NOMO-1 (cell line): ENCODE measurements at regions not wholly inside any gene's neighbourhood (a gene's known extent, or its start where the extent isn't known, plus 50 kb on each side); places are given as distances from the start of the nearest gene placed in this dataset.

Experiments used
- DNase-seq, 2 experiments: peaks; one replicate each; lab custom pipeline; 2025; ENCODE audit not compliant: unreplicated experiment in 2 of 2; lab: John Stamatoyannopoulos, UW

DNA sequence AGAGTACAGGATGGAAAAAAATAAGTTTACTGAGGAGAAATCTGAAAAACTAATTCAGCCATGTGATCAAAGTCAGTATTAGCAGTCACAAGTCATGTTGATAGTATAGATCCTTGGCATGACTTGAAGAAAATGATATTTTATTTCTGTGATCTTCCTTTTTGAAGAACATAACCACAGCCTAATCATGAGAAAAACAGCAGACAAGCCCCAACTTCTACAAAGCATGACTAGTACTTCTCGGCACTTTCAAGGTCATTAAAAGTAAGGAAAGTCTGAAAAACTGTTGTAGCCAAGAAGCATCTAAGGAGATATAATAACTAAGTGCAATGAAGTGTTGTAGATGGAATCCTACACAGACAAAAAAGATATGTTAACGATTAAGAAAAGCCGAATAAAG, 264.1 kb upstream of the FOXG1 start:
- no peak for DNase-seq

DNA sequence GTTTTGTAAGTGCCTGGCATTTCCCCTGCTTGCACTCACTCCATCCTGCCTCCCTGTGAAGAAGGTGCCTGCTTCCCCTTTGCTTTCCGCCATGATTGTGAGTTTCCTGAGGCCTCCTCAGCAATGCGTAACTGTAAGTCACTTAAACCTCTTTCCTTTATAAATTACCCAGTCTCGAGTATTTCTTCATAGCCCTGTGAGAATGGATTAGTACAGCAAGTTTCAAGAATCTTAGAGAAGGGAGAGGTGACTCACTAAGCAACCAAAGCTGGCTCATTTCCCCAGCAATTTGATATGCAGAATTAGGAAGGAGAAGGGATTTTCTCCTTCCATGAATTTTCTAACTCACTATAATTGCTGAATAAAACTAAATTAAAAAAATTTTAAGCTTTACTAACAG, 251.0 kb upstream of the FOXG1 start:
- DNase-seq = no peak

GRCh38 chr14:28536889-28537288, 229.7 kb upstream of the FOXG1 start:
- no peak for DNase-seq

GRCh38 chr14:28542040-28542439, 224.5 kb upstream of the FOXG1 start:
- DNase-seq = no peak

- DNase-seq = no peak
Measured at GRCh38 chr14:28565345-28565744, 201.2 kb upstream of the FOXG1 start.

DNA sequence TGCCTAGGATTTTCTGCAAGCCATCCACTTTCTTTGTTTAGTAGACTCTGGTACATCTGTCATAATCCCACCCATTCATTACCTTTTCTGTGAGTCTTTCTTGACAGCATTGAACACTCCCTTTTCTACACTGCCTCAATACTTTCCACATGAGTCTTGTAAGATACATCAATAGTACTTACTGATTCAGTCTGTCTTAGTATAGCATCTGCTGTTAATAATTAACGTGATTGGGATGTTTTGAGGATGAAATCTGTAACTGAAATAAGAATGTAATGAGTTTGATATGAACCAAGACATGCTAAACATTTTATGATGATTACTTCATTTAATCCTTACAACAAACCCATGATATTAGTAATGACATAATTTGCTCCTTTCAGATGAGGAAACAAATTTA, 196.2 kb upstream of the FOXG1 start:
- DNase-seq = no peak

DNA sequence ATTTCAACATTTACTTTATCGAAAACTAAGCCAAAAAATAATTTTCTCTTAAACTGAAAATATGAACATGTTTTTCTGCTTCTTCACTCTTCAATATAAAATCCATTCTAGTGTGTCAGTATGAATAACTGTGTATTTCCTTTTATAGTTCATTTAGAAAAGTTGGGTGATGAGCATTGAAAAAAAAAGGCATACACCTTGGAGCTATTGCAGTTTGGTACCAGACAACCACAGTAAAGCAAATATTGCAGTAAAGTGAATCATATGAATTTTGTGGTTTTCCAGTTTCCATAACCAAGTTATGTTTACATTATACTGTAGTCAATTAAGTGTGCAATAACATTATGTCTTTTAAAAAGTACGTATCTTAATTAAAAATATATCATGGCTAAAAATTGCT, 195.0 kb upstream of the FOXG1 start:
- DNase-seq = no peak

GRCh38 chr14:28576523-28576922, 190.1 kb upstream of the FOXG1 start:
- no peak for DNase-seq

- no peak for DNase-seq
Measured at GRCh38 chr14:28577187-28577586, 189.4 kb upstream of the FOXG1 start.

DNA sequence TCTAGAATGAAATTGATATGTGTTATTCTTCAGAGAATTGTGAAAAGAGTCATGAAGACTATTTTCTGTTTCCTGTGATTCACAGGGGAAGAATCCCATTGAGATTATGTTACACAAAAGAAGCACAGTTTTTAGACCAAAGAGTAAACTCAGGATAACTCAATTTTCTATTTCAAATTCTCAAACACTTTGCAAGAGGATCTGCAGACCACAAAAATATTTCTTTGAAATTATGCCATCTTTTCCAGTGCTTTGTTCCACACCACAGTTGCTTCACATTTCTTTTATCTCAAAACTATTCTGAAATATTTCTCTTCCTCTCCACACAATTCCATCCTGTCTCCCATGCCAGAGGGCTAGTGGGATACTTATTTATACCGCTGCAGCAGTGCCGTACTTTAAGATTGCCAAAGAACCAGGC, 188.9 kb upstream of the FOXG1 start:
- DNase-seq = no peak

DNA sequence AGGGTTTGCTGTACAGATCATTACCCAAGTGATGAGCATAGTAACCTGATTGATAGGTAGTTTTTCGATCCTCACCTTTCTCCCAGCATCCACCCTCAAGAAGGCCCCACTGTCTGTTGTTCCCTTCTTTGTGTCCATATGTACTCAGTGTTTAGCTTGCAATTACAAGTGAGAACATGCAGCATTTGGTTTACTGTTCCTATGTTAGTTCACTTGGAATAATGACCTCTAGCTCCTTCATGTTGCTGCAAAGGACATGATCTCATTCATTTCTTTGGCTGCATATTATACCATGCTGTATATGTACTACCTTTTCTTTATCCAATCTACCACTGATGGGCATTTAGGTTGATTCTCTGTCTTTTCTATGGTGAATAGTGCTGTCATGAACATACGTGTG, 181.6 kb upstream of the FOXG1 start:
- no peak for DNase-seq

DNA sequence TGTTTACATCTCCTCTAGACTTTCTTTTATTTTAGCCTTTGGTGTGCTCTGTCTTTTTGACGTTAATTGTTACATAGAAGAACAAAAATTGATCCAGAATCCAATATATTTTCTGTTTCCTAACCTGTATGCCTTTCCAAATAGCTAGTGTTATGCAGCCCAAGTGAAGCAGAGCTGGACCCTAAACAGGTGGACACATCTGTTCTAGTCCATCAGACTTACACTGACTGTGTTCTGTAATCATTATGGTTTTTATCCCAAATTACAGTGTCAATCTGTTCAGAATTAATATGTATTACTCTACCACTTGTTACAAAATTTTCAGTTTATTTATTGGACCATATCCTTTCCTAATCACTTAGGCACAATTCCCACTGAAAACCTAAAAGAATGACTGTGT, 176.8 kb upstream of the FOXG1 start:
- DNase-seq = no peak

DNA sequence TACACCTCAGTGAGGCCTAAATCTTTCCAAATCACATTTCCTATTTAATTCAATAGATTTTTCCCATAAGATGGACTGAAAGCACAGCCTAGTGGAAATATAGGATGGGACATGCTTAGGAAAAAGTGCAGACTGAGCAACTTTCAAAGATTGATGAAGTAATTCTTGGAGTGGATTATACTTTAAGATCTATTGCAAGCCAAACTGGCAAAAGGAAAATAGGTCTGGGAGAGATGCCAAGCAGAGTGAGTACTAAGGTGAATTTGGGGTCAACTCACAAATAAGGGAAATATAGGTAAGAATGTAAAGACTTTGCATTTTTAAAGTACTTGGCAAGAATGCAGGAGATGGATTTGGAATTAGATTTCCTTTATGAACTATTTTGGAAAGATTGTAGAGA, 170.2 kb upstream of the FOXG1 start:
- DNase-seq = no peak

- no peak for DNase-seq
Measured at GRCh38 chr14:28599191-28599590, 167.4 kb upstream of the FOXG1 start.

DNA sequence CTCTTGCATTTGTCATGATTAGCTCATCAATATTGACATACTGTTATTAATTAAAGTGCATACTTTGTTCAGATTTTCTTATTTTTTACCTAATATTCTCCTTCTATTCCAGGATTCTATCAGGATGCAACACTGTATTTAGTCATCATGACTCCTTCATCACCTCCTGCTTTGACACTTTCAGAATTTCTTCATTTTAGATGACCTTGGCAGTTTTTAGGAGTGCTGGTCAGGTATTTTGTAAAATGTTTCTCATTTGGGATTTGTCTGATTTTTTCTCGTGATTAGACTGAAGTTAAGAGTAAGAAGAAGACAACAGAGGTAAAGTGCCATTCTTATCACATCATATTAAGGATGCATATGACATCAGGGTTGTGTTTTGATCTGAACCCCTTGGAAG, 167.0 kb upstream of the FOXG1 start:
- no peak for DNase-seq

DNA sequence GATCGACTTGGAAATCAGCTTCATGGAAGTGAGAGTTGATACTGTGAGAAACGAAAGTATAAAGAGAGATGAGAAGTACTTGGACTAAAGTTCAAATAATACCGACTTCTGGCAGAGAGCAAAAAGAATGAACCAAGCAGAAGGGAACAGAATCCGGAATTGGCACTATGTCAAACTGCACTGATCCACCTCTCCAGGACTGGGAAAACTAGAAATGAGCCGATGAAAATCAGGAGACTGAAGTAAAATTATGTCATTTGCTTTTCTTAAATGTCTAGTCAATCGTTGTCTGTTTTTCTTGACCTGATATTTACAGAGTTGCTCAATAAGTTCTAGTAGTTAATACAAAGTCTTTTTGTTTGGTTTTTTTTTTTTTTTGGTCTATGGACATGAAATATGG, 163.0 kb upstream of the FOXG1 start:
- DNase-seq = no peak

GRCh38 chr14:28607661-28608060, 158.9 kb upstream of the FOXG1 start:
- no peak for DNase-seq

- DNase-seq = no peak
Measured at GRCh38 chr14:28608443-28608842, 158.1 kb upstream of the FOXG1 start.

DNA sequence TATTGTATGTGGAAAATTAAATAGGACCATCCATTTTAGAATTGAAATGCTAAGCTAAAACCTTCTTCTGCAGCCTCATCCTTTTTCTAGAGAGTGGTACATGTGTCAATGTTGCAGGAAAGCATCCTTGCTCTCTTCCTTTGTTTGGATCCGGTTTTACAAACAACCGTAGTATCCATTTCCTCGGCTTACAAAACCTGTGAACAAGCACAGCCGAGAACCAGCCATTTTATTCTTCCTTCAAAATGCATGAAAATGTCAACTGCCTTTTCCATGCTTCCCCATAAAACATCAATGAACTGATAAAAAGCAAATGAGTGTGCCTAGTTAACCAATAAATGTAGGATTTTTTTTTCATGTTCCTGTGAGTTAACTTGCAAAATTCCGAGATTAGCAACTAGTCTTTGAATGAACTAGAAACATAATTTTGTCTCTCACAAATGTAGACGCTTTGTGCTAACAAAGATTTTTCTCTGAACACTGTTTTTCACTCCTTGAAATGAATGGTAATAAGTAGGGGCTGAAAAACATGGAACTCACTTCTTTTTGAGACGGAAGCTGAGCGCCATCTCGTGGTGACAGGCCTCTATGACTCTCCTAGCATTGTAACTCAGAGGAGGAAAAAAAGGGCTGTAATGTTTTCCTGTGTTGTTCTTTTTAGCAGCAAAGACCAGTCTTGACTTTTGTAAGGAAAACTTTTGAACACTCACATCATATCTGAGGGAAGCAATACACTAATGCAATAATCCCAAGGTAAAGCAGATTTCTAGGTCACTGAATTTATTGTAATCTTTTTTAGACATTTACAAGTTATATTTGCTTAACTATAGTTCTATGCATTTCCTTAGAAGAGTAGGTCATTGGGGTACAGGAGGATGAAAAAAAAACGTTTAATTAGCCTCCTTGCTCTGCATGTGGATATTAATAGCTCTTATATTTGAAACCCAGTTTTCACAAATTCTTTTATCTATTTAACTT, 157.4 kb upstream of the FOXG1 start:
- peak; percentile 4 to 23 for DNase-seq

DNA sequence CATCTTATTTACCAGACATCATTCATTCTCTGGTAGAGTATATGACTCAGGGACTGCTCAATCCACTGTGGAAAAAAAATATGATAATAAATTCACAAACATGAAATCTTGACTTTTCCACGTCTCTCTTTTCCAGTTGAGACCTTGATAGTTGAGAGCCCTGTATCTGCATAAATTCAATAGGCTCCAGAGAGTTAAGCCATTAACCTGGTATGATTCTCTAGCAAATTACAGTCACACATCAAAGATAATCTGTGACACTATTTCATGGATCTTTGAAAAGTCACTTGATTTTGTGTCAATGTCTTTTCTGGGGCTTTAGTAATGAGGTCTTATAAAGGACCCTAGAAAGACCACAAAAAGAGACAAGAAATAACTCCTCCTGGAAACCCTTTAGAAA, 154.2 kb upstream of the FOXG1 start:
- DNase-seq = no peak

- DNase-seq = no peak
Measured at GRCh38 chr14:28613532-28613931, 153.1 kb upstream of the FOXG1 start.

DNA sequence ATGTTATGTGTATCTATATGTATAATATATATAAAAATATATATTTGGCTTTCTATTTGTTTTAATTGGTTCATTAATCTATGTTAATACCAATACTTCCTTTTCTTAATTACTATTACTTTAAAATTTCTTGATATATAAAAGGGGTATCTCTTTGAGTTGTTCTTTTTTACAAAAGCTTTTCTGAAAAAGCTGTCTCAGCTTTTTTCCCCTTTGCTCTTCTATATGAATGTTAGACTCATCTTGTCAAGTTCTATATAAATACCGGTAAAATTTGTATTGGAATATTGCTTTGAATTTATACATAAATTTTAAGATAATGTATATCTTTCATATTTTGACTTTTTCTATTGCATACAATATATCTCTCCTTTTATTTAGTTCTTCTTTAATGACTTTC, 139.8 kb upstream of the FOXG1 start:
- DNase-seq = no peak
